GM10248 (cell line): ENCODE measurements at regions not wholly inside any gene's neighbourhood (a gene's known extent, or its start where the extent isn't known, plus 50 kb on each side); places are given as distances from the start of the nearest gene placed in this dataset.

ENCODE experiments used
- CTCF ChIA-PET: fragments of 300-600 bp; sonication (Branson Sonifier 250); formaldehyde crosslinking; extraction: SDS; loops from one replicate; lab custom pipeline; 2021; ENCODE audit warnings: antibody characterized with exemption; lab: Yijun Ruan, JAX
- POLR2A ChIA-PET: fragments of 350-650 bp; sonication (Branson Sonifier 250); formaldehyde crosslinking; extraction: SDS; loops from one replicate; lab custom pipeline; 2020; ENCODE audit warnings: antibody characterized with exemption; lab: Yijun Ruan, JAX
- DNase-seq: peaks from one replicate; pipeline ENCODE4 v3.0.0; 2012; ENCODE audit errors: extremely low spot score
- CTCF ChIP-seq: IDR thresholded peaks from 2 replicates; pipeline ENCODE4 v1.5.1; 2012; ENCODE audit warnings: mild to moderate bottlenecking, low read depth; ENCODE audit errors: extremely low read depth, missing control alignments, control extremely low read depth

GRCh38 chr12:118586433-118586832 lies 210.1 kb downstream of the SUDS3 start:
- POLR2A ChIA-PET: no interaction called here
- CTCF ChIA-PET: no interaction called here
- DNase-seq: no peak
- TF ChIP-seq CTCF: no peak

DNA sequence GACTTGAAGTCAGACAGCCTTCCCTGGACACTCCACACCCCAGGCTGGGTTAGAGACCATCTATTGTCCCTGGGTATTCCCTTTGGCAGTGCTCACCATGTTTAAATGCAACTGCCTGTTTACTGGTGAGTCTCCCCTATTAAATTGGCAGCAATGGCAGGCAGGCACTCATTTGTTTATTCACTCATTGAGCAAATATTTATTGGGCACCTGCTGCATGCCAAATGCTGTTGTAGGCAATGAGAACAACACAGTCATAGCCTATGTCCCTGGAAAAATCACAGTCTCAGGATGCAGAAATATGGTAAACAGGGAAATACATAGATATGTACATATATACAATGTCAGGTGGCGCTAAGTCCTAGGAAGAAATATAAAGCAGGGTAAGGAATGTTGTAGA lies 212.8 kb downstream of the SUDS3 start:
- POLR2A ChIA-PET: no interaction called here
- no peak for TF ChIP-seq CTCF
- CTCF ChIA-PET: no interaction called here
- no peak for DNase-seq

GRCh38 chr12:118590406-118591150 lies 214.2 kb downstream of the SUDS3 start:
- POLR2A ChIA-PET: no interaction called here
- TF ChIP-seq CTCF: no peak
- no peak for DNase-seq
- CTCF ChIA-PET: interaction anchor here (1.4 to 1.5 kb wide), 2 partner anchors 9 to 17 kb away, joined by 3 read pairs; no protein-coding TSS in a partner anchor

DNA sequence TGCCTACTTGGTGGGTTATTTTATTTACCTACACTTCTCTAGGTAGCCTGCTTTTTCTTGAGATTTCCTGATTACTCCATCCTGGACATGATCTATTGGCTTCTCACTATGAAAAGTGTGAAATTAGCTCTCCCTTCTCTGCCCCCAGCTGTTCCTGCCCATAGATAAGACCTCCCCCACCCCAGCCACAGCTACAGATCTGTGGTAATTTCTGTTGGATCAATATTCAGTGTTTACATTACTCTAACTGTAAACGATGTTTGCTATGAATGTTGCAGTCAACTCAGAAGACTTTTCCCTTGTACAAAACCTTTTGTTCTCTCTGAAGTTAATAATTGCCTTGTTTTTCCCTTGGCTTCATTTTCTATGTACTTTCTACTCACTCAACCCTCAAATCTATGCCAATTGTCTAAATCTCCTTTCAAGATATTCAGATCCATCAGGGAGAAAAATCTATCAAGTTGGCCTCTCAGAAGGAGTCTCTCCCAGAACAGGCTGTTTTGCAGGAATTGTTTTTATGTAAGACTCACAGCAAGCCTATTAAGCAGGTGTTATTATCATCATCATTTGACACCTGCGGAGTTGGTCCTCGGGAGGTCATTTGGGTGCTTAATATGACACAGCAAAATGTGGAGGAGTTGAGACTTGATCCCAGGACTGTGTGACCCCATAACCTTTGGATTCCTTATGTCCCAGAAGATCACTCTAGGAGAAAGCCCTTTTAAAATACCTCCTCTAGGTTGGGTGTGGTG lies 227.4 kb downstream of the SUDS3 start:
- POLR2A ChIA-PET: no interaction called here
- CTCF ChIA-PET: no interaction called here
- no peak for DNase-seq
- no peak for TF ChIP-seq CTCF

DNA sequence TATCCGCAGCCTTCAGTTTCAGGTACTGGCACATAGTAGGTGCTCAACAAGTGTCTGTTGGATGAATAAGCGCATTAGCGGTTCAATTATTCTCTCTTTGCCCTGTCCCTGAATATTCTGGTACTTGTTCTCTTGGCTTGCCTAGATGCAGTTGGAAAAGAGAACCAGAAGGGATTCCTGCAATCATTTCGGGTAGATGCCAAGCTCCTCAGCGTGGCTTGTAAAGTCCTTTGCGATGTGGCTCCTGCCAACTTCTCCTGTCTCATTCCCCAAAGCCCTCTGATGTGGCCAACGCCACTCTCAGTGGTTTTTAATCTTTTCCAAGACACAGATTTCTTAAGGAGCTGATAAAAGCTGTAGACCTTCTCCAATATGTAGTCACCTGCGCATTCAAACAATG lies 230.3 kb downstream of the SUDS3 start:
- POLR2A ChIA-PET: no interaction called here

More for the DNA sequence above, 230.3 kb downstream of the SUDS3 start:
- CTCF ChIA-PET: no interaction called here
- TF ChIP-seq CTCF: no peak
- no peak for DNase-seq
